Endometrium (tissue), 2 donors: ENCODE measurements at regions not wholly inside any gene's neighbourhood (a gene's known extent, or its start where the extent isn't known, plus 50 kb on each side); places are given as distances from the start of the nearest gene placed in this dataset.

Experiments
- FAIRE-seq: peaks from 2 replicates; lab custom pipeline; 2012; peaks lifted over from hg19 to GRCh38; lab: Jason Lieb, UNC
- donor health status: control.
- donor health status: control.

DNA sequence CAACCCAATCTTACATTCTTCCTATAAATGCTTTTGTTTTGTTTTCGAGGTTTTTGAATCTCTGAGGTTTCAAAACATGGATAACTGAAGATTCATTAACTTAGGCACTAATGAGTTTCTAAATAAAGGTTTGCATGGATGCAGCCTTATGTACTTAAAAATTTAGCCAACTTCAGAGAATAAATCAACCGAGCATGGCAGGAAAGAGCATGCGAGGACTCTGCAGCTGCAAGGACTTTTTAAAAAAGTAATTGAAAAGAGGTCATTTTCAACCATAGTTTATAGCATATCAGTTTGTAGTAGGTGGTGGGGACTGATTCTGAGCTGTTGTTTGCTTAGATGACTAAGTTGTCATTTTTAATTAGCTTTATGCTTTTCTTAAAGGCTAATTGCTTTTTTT lies 567.0 kb upstream of the ZEB2 start:
- no peak for FAIRE-seq

DNA sequence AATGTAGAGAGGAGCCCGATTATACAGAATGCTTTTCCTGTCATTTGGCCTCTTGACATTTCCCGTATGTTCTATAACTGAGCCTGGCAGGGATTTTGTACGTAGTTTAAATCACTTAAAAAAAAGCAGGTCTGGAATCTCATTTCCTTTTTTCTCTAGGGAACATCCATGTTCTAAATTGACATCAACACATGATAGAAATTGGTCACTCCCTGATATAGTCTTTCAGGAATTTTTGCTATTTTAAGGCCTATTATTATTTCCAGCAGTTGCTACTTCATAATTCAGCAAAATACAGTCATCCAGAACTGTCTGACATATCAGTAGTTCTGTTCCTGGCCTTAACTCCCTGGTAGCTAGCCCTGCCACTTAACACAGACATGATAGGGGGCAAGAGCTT lies 565.7 kb upstream of the ZEB2 start:
- FAIRE-seq: no peak

DNA sequence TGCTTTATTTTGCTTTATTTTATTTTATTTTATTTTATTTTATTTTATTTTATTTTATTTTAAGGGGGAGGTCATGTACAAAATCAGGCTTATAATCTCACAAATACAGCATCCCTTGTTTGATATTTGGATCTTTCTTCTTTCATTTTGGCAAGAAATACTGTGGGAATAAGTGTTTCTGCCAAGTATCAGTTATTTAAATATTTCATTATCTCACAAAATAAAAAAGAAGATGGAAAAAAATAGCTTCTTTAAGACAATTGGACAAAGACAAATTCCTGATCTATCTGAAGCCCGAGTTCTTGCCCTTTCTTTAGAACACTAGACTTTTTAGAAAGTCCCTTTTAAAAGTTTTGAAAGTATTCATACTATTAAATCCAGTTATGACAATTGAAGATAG lies 560.5 kb upstream of the ZEB2 start:
- no peak for FAIRE-seq

DNA sequence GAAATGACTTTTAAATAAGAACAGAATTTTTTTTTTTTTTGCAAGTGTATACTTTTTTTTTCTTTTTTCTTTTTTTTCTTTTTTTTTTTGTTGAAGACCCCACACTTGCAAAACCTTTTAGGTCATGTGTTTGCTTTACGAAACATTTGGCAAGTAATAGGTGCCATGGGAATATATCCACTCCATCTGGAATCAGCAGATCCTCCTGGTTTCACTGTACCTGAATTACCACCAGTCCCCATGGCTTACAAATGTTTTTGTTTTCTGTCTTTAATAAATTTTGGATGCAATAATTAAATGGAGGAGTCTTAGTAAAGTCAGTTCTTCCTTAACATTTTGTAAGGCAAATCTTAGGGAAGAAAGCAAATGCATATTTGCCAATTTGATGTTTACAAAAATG lies 559.7 kb upstream of the ZEB2 start:
- peak; percentile 94 for FAIRE-seq

DNA sequence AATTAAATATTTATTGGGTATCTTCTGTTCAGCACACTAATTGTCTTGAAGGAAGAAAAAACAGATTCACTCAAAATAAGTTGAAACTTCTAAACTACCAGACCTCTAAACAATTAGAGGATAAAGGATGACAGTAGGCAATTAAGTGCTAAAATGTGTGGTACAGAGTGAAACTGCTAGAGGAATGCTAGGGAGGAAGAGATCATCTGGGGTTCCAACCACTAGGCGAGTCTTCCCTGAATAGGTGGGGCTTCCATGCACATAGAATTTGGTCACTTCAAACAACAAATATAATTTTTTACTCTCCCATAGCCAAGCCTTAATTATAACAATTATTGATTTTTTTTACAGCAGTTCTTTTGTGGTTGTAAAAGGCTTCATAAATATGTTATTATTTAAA lies 559.0 kb upstream of the ZEB2 start:
- peak; percentile 91 for FAIRE-seq

DNA sequence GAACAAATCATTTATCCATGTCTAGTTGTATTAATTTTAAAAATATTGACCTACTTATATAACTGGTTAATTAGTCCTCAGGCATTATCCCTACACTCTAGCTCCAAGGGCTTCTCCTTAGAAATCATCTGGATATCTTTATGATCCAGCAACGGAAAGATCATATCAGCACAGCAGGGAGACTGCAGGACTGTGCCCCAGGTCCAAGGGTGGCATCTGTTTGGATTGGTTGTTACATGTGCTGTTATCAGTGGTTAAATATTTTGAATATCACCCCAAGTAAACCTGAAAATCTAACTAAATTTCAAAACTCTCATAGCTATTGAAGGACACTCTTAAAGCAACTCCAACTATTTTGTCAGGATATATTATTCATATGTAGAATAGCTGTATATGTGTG lies 556.2 kb upstream of the ZEB2 start:
- FAIRE-seq: no peak

DNA sequence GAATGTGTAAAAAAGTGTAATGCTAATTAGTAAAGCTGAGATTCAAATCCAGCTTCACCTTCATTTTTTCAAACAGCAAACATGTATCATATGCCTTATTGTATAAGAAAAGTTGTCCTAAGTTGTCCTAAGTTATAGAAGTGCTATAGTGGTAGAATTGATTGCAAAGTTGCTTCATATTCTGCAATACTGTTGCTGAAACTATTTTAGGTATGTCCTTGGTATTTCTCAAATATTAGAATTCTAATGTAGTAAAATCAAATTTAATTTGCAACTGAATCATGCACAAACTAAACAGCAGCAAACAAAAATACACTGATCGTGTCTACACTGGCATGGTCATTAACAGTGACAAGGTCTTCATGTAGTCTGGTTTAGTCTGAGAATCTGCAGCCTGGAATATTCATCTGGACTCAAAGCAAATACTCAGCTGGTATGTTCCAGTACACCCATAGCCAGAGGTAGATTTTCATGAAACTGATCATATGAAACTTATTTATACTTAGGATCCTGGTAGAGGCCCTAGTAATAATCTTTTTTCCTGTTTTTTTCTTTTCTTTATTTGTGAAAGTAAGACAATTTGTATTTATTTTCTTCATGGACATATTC lies 555.6 kb upstream of the ZEB2 start:
- FAIRE-seq: peak; percentile 4

DNA sequence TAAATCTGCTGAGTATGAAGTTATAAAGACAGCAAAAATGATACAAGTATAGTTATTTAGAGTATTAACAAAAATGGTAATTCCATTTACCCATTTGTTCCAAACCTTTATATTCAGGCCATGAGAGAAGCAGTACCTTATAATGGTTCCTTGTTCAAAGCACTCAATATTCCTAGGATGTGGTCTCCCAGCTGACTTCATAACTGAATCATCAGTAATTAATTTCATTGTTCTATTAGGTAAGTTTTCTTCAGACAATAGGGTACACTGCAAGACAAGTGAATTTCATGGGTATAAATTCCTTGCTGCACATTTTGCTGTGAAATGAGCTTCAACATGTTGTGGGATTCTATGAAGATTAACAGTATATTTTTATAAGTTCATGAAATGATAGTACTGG lies 550.8 kb upstream of the ZEB2 start:
- no peak for FAIRE-seq

DNA sequence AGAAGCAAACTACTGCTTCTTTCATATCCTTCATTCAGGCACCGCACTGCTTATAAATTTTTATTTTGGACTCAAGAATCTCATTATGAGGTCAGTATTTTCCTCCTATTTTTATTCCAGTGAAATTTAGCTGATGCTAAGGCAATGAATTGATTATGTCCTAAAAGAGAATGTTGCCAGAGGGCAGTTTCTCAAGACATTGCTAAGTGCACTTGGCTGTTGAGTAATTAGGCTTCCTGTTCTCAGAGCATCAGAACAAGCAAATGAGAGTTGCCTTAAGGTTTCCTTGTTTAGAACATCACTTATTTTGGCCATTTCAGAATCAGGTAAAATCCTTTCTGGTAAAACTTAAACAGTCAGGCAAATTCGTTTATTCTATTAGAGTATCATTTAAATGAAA lies 548.6 kb upstream of the ZEB2 start:
- FAIRE-seq: no peak

DNA sequence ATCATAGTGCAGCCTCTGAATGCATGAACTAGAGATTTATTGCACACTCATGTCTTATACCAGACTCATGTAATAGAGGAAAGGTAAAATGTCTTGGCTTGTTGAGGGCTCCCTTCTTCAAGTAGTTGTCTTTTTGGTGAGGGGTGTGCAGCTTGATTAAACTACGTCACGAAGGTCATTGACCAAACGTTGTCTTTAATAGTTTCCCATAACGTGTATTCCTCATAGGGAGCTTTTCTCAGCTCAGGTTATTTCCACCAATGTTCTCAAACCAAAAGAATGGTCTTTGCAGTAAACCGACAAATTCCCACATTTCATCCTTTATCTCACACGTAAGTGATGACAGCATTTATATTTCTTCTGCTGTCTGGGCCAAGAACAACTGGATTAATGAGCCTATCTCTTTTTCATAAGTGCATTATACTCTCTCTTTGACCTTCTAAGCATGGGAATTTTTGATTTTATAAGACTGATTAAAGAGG lies 547.7 kb upstream of the ZEB2 start:
- FAIRE-seq: no peak

DNA sequence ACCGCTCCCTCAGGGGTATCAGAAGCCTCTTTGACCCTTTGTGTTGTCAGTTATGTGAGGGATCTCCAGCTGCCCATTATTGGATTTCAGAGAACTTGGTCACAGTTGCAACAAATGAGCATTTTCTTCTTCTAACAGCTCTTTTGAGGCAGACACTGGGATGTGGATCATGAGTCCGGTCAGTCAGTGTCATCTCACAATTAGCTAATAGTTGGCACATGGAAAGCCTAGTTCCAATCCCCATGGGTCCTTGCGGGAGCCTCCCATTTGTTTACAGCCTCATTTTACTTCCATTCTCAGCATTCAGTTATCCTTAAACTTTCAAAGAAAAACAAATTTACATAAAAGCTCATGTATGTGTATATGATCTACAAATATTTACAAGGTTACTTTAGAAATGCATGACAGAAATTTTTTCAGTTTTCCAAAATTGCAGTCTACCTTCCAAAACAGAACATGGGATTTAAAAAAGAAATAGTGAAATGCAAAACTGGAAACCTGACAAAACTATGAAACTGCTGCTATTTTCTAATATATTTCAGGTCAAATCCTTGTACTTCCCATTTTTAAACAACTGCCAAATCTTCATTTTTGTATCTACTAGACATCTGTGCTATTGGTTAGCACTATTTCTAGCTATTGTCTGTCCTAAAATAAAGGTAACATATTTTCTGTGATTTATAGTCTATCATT lies 547.1 kb upstream of the ZEB2 start:
- FAIRE-seq: no peak

DNA sequence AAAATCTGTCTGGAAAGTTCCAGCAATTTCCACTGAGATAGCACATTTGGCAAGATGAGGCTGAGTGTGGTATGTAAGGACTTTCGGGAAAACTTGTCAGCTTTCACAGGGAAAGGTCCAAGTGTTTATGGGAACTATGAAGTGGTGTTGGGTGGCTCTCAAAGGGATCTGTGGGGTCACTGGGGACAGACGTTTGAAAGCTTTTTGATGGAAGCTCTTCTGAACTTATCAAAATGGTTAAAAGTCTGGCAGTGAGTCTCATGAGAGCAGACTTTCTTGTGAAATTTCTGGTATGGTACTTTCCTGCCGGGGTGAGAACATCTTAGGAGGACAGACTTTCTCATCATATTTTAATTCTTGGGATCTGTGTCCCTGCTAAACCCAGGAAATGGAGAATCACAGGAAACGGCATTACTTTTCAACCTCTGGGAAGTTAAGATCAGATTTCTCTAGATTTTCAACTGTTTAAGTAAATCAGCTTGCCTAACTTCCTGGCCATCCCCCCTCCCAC lies 546.3 kb upstream of the ZEB2 start:
- no peak for FAIRE-seq

DNA sequence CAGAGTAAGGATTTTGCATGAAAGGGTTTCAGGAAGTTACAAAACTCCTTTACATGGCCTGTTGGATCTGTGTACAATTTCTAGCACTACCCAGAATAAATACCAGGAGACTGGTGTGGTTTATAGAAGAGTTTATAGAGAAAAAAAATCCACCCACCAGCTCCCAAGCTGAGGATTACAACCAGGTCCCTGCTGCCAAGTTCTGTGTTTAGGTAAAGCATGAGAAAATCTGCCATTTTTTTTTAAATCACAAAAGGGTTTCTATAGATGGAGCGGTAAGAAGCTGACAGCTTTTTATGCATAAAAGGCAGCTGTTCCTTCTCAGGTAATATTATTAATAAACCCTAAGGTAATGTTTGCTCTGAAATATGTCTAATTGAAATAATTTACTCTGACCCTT lies 545.4 kb upstream of the ZEB2 start:
- no peak for FAIRE-seq

DNA sequence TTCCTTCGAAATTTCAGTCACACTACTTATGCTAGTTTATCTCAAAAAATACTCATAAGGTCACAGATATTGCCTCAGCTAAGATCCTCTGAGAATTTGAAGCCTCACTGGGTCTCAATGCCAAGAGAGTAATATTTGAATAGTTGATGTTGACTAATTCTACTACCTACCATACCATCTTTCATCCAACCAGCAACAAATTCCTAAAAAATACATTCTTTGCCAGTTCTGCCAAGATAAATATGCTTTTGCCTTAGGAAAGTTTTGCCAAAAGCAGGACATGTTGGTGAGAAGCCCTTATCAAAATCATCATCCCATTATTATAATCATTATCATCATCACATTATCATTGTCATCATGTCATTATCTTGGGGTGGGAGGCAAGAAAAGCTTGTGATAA lies 544.6 kb upstream of the ZEB2 start:
- no peak for FAIRE-seq

DNA sequence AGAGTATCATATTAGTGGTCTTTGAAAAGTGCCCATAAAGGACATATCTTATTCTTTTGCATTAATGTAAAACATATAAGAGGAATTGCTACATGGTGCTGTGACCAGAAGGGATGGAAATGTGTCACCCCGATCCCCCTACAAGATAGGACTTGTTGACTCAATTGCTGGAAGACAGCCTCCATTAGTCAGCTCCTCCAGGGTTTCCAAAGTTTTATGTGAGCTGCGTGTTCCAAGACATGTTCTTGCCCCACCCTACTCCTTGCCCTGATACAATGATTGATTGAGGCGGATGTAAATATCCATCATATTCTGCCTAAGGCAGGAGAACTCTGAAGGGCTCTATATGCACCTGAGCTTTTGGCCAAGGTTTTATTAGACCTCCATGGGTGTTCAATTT lies 541.0 kb upstream of the ZEB2 start:
- no peak for FAIRE-seq

DNA sequence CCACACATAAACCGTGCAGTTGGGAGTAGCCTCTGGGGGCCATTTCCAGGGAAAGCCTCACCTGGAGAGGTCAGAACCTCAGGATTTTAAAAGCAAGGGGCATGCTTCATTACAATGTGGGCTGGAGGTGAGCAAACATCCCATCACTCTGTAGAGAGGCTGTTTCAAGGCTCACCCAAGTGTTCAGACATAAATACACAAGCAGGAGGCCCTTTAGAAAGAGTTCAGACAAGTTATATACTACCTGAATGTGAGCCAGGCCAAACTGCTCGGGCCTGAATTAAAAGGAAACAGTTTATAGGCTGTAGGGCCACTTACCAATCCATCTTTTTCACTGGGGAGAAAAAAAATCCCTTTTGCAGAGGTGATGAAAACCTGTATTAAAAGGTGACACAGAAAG lies 540.0 kb upstream of the ZEB2 start:
- FAIRE-seq: no peak

DNA sequence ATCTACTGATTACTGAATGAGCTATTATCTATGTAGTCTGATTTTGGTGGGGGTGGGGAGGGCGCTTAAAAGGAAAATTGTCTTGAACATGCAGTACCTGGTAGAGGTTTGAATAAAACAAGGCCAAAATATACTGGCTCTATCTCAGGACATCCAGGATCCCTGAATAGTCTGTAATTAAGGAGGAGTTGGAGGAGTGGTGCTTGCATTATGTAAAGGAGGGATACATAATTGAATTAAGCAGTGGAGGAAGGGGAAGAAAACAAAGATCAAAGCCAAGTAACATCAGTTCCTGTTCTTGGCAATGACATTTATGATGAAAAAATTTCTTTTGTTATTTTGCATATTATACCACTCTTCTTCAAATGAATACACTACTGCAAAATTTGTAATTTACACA lies 539.4 kb upstream of the ZEB2 start:
- FAIRE-seq: no peak

DNA sequence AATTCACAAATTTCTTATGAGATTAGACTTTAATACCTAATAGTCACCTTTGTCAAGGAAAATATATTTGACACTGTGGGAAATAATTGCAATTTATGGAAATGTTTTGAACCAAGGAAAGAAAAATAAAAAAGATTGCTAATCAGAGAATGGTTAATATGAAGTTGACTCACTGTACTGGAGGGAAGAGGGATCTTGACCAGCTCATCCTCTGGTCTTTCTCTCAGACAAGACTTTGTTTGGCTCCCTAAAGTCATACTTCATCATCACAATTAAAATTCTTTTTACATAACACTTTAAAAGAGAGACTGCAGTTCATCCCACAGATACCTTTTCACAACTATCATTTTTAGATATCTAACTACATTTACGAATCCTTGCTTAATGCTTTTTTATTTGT lies 538.5 kb upstream of the ZEB2 start:
- FAIRE-seq: no peak

DNA sequence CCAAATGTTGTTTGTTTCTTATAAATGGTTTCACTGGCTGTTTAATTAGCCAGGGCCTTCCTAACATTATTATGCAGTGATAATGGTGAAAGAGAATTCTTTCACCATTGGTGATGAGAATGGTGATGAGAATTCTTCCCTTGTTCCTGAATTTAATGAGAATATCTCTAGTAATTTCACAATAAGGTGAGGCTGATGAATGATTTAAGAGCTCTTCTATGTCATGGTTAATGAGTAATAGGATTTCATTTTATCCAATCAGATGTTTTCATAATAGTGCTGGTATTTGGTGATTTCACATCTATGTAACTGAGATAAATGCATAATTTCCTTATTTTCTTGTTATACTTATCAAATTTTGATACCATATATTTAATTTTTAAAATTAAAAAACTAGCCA lies 535.7 kb upstream of the ZEB2 start:
- no peak for FAIRE-seq

DNA sequence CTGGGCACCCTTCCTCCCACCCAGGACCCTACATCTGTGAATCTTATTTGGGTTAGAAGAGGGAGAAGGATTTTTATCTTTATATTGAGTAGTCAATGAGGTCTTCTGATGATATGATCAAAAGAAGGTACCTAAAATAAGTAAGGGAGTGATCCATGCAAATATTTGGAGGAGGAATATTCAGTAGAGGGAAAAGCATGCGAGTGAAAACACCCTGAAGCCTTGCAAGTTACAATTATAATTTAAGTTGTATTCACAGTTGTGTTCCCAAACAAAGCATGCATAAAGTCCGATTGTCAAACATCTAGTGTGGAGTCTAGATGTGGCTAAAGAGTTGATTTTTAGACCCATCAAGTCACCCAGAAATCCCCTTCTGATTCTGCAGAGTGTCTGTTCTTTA lies 530.2 kb upstream of the ZEB2 start:
- no peak for FAIRE-seq

DNA sequence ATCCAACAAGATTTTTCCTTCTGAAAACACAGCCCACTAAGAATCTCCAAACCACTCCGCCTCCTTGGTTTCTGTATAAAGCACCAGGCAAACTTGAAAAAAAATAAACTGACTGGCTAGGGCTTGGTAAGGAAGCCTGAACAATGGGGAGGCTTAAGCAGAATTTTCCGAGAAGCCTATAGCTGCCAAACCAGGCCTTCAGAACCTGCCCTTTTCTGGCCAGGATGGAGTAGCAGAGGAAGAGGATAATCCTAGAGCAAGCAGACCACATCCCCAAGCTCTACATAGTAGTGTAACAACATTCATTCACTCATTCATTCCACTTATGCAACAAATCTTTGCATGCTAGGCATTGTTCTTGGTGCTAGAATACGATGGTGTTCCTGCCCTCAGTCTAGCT lies 529.6 kb upstream of the ZEB2 start:
- no peak for FAIRE-seq

DNA sequence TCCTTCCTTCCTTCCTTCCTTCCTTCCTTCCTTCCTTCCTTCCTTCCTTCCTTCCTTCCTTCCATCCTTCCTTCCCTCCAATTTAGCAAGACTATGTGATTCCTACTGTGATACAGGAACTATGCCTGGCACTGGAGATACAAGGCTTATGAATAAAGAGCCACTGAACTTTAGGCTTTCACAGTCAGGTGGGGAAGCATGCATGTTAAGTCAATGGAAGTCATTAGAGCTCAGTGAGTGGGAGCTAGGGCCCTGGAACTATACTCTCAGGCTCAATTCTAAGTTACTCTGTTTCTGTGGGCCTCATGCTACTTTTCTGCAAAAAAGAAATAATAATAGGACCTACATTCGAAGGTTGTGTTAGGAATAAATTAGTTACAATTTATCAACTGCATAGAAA lies 527.6 kb upstream of the ZEB2 start:
- no peak for FAIRE-seq

DNA sequence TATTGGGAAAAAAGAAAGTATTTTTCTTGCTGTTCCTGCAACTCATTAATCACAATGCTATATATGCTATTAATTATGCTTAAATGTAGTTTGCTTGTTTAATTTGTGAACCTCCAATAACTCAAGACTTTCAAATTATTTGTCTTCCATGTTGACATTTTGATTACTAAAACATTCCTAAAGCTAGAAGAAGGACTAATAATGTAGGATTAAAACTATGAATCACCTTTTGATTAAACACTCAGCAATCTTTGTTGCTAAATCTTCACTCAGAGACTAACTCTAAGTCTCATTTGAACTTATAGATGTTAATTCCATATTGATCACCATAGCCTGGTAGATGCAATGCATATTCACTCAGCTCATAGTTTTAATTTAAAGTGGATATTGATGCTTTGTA lies 524.6 kb upstream of the ZEB2 start:
- FAIRE-seq: no peak

DNA sequence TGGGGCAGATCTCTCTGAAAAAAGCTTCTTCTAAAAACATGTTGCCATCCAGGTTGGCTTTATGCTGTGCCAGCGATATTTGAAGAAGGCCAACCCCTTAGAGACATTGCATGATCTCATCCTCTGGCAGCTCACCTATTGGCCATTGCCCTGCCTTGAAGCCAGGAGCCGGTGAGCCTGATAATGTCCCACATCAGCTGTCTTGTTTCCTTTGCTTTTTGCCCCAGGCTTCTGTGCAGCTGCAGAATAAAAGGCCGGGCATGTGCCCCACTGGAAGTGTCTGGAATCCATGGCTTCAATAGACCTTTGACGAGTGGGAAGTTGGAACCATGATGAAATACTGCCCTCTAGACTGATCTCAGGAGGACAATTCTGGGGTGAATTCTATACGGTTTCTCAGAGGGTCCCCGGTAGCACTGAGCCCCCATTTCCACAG lies 523.5 kb upstream of the ZEB2 start:
- FAIRE-seq: no peak
